ENCODE measurements at regions not wholly inside any gene's neighbourhood (a gene's known extent, or its start where the extent isn't known, plus 50 kb on each side); places are given as distances from the start of the nearest gene placed in this dataset.

DNA sequence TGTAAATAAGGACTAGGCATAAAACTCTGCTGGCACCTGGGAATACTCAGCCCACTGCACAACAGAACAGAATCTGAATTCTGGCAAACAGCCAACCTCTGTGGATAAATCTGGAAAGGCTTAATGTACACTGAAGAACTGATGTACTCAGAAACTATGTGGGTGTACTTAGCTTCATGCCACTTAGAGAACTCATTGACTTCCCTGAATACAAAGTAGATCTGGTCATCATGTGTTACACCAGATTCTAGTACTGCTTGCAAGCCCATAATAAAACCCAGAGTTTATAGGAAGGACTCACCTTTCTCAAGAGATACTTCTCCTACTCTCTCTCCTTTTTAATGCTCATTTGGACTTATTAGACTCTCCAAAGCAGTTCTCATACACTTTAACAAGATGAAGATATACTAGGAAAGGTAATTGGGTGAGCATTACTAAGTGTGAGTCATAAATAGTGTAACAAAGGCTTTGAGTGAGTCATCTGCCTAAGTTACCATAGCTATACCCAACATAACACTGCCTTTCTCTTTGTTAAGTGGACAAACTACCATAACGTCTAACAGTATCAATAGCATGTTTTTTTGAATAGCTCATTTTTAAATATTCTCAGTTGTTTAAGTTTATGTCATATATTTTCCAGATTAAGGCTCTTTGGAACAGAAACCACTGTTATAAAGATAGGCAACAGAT lies 309.1 kb downstream of the MDFIC start:
- WGBS, 2 donors: 33% methylated on average over 1 of the region's 1 CpG
- TF ChIP-seq, protein P1, sequence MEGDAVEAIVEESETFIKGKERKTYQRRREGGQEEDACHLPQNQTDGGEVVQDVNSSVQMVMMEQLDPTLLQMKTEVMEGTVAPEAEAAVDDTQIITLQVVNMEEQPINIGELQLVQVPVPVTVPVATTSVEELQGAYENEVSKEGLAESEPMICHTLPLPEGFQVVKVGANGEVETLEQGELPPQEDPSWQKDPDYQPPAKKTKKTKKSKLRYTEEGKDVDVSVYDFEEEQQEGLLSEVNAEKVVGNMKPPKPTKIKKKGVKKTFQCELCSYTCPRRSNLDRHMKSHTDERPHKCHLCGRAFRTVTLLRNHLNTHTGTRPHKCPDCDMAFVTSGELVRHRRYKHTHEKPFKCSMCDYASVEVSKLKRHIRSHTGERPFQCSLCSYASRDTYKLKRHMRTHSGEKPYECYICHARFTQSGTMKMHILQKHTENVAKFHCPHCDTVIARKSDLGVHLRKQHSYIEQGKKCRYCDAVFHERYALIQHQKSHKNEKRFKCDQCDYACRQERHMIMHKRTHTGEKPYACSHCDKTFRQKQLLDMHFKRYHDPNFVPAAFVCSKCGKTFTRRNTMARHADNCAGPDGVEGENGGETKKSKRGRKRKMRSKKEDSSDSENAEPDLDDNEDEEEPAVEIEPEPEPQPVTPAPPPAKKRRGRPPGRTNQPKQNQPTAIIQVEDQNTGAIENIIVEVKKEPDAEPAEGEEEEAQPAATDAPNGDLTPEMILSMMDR (IDR thresholded peaks at IDR 0.05): no peak
- TF ChIP-seq POLR2A (IDR thresholded peaks at IDR 0.05): no peak
- H3K27me3 ChIP-seq: no peaks in the 10 kb centered on the region
- no peak for DNase-seq
- no peak overlapping the region for H3K4me3 ChIP-seq (replicated peaks in 1 of 3)
- intact Hi-C loops (cut with DNase I): no loop called here
- no peak overlapping the region for H3K27ac ChIP-seq
- H3K36me3 ChIP-seq: no peaks in the 10 kb centered on the region
- H3K9me3 ChIP-seq: no peaks in the 10 kb centered on the region
- no peaks in the 10 kb centered on the region for H3K4me1 ChIP-seq

DNA sequence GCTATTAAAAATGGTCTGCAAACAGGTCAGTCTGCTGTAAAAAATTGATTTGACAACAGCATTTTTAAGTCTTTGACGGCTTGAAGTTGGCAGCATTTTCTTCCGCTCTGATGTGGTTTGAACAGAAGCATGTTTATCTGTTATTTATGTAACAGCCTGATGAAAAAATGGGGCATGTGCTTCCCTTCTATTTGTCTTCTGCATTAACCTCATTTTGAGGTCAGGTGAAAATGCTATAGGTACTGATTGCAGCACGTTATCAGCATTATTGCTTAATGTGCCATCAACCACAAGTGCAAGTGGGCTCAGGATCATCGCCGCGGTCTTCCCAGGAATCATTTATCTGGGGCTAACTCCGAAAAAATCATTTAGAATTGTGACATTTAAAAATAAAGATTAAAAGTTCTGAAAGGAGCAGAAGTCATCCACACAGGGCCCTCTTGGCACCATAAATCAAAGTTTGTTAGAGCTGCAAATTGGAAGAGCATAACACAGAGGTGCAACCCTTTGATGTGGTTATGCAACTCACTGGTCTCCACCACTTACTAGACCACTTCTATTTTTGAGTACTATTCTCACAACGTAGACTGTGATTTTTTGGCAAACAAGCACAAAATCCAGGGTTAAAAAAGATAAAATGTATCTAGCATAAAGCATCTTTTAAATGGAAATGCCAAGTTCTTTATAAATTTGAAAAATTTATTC lies 307.7 kb downstream of the MDFIC start:
- intact Hi-C loops (cut with DNase I): loop anchor here (10.0 kb wide), 1 partner anchor 355 kb away; no protein-coding TSS in a partner anchor
- 67 to 77% methylated on average over 8 of the region's 8 CpGs for WGBS, 2 donors
- no peak overlapping the region for H3K27ac ChIP-seq

DNA sequence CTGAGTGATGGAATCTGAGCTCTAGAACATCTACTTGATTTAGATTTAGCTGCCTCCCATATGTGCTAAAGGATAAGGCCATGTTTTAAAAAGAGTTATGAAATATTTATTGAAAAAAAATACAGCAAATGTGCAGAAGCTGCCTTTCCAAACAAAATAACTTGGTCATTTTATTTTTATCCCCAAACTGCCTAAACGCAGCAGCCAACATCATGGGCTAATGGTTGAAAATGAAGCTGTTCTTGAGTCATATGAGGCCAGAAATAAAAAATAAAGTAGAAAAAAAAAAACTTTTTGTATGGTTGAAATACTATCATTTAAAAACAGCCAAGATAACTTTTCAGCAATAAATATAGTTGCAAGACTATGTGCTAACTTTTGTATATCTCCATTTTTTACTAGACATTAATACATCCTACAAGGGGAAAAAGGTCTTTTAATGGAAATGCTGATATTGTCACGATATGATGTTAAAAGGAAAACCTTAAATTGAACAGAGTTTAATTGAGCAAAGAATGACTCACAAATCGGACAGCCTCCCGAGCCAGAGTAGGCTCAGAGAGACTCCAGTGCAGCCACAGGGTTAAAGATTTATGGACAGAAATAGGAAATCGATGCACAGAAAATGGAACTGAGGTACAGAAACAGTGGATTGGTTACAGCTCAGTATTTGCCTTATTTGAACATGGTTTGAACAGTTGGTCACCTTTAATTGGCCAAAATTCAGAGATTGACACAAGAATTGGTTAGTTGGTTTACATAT lies 305.8 kb downstream of the MDFIC start:
- no peak overlapping the region for H3K4me3 ChIP-seq (replicated peaks in 1 of 3)
- TF ChIP-seq, protein P1 (IDR thresholded peaks at IDR 0.05): no peak
- no peak for TF ChIP-seq POLR2A (IDR thresholded peaks at IDR 0.05)
- no peaks in the 10 kb centered on the region for H3K27me3 ChIP-seq
- H3K4me1 ChIP-seq: no peaks in the 10 kb centered on the region
- no peak for DNase-seq
- 86 to 91% methylated on average over 5 of the region's 5 CpGs for WGBS, 2 donors
- no peaks in the 10 kb centered on the region for H3K9me3 ChIP-seq
- H3K36me3 ChIP-seq: no peaks in the 10 kb centered on the region
- no peak overlapping the region for H3K27ac ChIP-seq
- intact Hi-C loops (cut with DNase I): loop anchor here (10.0 kb wide), 1 partner anchor 353 kb away; no protein-coding TSS in a partner anchor

More for the DNA sequence above, 307.7 kb downstream of the MDFIC start:
- no peak for DNase-seq
- TF ChIP-seq, protein P1 (IDR thresholded peaks at IDR 0.05): no peak
- no peak for TF ChIP-seq POLR2A (IDR thresholded peaks at IDR 0.05)
- Histone ChIP-seq H3K4me1 (no peaks in the 10 kb centered on the region), H3K27me3 (no peaks in the 10 kb centered on the region), H3K4me3 (replicated peaks in 1 of 3) (no peak overlapping the region), H3K9me3 (no peaks in the 10 kb centered on the region), H3K36me3 (no peaks in the 10 kb centered on the region)

GRCh38 chr7:115226410-115226809 lies 304.5 kb downstream of the MDFIC start:
- TF ChIP-seq POLR2A (IDR thresholded peaks at IDR 0.05): no peak
- TF ChIP-seq, protein P1 (IDR thresholded peaks at IDR 0.05): no peak
- H3K9me3 ChIP-seq: no peaks in the 10 kb centered on the region
- no peak overlapping the region for H3K27ac ChIP-seq
- H3K4me3 ChIP-seq (replicated peaks in 1 of 3): no peak overlapping the region
- no peaks in the 10 kb centered on the region for H3K36me3 ChIP-seq
- intact Hi-C loops (cut with DNase I): loop anchor here (10.0 kb wide), 1 partner anchor 352 kb away; no protein-coding TSS in a partner anchor
- no peaks in the 10 kb centered on the region for H3K27me3 ChIP-seq
- 84 to 88% methylated on average over 1 of the region's 1 CpG for WGBS, 2 donors
- no peaks in the 10 kb centered on the region for H3K4me1 ChIP-seq
- no peak for DNase-seq
